GM21381 (cell line): ENCODE measurements at regions not wholly inside any gene's neighbourhood (a gene's known extent, or its start where the extent isn't known, plus 50 kb on each side); places are given as distances from the start of the nearest gene placed in this dataset.

Experiments
- ATAC-seq: cut with Tn5 transposase; IDR thresholded peaks from one replicate; pipeline ENCODE4 v1.9.1; 2021; ENCODE audit warnings: mild to moderate bottlenecking, moderate library complexity; ENCODE audit not compliant: unreplicated experiment

DNA sequence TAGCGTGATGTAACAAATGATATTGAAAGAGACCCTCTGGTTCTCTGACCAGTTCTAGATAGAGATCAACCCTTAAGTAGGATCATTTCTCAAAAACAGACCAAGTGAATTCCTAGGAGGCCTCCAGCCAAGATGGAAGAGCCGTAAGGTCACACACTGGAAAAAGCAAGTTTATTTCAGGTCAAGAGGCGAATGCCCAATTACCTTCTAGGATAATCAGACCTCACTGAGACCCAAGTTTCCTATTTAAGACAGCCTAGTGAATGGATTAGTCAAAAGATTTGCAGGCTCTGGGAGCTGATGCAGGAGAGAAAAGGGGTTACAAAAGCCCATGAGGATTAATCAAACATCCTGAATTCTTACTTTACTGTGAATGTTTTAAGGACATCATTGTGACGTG, 486.1 kb upstream of the NRP1 start:
- ATAC-seq = no peak

DNA sequence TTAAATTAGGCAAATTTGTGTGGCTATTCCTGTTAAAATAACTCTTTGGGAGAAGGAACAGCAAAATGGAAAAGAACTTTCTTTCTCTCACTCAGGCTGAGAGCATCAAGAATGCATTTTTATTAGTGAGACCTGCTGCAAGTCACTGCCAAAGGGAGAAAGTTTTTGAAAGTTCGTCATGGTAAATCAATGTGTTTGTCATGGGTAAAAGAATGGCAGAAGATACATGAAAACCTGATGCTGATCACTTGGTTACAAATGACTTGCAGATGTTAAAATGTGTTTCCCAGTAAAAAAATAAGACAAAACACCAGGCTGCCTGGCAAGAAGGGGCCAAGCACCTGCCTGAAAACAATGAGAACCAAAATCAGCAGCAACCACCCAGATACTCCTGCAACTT, 484.7 kb upstream of the NRP1 start:
- no peak for ATAC-seq

DNA sequence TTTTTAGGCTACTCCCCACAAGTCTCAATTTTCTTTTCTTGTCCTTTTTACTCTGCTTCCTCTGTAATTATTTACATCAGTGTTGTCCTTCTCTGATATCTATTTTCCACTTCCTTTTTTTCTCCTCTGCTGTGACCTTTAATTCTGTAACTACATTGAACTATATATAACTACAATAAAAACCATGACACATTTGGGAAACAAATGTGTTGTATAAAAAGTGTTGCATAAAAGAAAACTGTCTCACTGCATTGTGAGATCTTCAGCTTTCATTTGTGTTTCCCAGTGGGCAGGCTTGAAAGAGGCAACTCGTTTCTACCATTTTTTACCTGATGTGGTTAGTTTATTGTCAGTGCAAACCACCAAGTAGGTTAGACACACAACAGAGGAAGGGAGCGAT, 483.9 kb upstream of the NRP1 start:
- ATAC-seq = no peak

DNA sequence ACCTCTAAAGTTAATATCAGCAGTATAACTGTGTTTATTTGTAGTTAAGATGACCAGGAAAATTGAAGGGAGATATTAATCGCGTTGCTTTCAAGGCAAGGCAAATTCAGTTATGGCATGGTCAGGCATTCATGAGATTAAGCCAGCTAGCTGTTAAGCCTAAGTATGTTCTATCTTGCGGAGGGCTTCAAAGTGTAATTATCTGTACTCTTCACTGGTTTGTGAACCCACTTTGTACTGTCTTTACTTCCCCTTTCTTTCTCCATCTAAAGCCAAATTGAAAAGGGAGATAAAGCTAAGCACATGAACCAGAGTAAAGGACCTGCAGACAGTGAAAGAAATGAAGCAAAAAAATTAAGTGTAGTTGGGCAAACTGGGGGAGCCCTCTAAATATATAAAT, 483.1 kb upstream of the NRP1 start:
- no peak for ATAC-seq

DNA sequence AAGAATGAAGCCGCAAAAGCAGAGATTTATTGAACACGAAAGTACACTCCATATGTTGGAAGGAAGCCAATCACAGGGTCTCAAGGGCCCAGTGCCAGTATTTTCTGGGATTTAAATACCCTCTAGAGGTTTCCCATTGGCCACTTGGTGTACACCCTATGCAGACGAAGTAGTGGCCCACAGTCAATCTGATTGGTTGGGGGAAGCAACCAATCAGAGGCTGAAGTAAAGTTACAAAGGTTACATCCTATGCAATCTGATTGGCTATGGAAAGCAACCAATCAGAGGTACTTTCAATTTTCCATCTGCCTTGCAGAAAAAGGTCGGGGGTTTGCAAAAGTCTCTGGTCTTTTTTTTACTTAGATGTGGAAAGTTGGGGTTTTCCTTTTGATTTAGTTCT, 481.3 kb upstream of the NRP1 start:
- ATAC-seq = no peak

DNA sequence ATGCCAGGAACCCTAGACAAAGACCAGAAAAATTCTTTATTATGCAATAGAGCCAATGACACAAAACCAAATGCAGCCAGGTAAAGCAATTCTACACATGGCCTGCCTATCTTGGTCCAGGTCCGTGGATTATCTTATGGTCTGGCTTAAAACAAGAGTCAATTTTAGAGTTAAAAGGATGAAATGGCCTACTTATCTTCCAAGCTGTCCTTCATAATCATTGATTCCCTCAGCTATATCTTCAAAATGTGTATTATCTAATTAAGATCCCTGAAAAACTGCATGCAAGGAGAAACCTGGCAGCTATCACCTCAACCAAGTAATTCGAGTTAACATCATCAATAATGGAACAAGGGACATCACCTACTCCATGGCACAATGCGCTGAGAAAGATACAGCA, 479.4 kb upstream of the NRP1 start:
- ATAC-seq = no peak

DNA sequence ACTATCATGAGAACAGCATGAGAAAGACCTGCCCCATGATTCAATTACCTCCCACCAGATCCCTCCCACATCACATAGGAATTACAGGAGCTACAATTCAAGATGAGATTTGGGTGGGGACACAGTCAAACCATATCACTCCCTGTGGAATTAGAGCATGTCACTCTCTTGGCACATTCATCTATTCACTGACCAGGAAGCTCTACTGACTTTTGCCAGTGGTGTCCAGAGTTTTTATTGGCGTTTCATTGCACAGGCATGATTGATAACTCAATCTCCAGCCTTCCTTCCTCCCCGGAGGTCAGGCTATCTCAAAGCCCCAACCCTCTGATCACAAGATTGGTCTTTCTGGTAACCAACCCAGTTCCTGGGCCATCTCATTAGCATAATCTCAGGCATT, 478.9 kb upstream of the NRP1 start:
- ATAC-seq = no peak

DNA sequence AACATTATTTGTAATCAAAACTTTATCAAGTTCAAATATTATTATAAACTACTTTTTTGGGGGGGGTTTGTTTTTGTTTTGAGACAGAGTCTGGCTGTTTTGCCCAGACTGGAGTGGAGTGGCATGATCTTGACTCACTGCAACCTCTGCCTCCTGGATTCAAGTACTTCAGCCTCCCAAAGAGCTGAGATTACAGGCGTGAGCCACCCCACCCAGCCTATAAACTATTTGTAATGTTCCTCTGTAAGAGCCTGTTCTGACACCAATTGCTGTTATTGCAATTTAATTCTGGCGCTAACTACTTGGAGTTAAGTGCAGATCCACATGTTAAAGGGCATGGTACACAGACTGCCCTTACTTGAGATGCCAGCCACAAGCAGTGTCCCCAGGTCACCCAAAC, 478.1 kb upstream of the NRP1 start:
- ATAC-seq = no peak

DNA sequence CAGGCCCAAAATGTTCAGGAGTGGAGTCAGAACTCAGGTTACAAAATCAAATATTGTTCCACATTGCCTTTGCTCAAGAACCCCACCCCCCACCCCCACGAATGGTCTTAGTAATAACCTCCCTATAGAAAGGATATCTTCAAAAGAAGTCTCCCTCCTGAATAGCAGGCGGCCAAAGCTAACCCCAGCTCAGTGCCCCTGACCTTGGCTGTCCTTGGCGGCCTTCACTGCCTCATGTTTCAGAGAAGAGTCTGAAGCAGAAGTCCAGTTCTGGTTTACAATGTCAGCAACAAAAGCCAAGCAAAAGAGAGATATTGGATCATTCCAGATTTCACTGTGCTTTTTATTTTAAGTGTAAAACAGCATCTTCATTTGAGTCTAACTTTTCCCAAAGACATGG, 476.5 kb upstream of the NRP1 start:
- no peak for ATAC-seq

DNA sequence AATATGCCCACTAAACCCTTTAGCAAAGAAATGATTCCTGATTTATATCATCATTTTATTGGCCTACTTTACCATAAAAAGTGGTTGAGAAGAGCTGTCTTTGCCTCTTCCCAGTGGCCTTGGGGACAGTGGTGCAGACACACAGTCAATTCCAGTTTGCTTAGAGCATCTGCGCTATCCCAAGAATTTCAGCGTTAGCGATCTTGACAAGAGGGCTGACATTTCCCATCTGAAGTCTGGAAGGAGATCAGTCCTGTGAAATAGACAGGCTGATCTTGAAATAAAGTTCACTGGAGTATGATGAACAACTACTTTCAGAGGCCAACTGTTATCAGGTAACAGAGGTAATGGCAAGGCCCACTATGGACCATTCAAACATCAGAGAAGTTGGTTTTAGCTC, 475.3 kb upstream of the NRP1 start:
- no peak for ATAC-seq

DNA sequence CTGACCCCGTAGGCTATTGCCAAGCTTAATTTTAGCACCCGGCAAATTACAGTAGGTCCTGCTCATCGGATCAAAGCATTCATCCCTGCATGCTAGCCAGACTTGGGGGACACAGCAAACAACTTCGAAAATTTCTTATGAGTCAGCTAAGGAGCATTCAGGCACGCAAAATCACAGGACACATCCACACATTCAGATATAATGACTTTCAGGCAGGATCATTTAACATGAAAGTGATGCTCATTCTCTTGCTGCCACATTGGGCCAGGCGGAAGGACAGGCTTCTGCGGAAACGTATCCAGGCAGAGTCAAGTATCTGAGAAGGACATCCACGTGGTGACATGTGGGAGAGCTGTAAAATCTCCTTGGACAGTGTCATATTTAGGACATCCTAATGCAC, 474.0 kb upstream of the NRP1 start:
- ATAC-seq = no peak

DNA sequence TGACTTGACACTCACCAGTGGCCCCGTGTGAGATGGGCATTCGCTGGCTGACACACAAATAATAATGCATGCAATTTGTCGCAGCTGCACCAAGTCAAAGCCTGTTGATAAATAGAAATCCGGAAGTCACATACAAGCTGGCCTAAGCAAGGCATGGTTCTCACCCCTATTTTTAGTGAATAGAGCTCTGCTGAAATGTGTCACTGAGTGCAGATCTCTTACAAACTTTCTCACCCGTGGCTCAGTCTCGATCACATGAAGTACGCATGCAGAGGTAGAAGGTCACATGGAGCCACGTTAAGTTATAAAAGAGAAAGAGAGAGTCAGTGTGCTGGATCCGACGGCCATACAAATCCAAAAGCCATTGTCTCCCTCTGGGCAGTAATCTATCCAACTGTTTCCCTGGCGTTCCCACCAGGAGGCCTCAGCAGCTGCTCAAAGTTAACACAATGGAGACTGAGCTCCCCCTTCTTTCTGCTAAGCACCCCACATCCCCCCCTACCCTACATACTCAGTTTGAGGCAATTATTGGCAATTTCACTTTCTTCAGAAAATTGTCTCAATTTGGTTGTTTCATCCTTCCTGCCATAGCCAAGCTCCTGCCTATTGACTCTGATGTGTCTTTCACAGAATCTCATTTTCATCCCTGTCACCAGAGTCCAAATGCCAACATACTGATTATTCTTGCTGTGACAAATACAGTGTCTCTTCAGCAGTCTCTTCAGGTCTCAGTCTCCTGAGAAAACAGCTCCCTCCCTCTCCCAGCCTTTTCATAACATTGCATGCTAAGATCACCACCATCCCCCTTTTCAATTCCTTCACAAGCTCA, 473.3 kb upstream of the NRP1 start:
- no peak for ATAC-seq

DNA sequence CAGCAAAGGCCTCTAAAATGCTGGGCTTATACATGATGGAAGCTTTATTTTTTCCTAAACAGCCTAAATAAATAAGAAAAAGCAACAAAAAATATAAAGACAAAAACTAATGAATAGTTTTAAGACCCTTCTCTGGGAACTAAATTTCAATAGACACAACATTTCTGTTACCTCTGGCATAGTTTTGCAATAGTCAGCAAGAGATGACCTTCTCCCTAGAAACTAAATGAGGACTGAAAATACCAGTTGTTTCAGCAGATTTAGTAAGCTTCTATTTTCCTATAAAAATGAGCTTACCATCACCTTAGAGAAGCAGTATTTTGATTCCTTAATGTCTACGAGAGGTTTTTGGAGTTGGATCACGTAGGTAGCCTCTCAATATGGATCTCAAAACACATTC, 471.4 kb upstream of the NRP1 start:
- no peak for ATAC-seq

DNA sequence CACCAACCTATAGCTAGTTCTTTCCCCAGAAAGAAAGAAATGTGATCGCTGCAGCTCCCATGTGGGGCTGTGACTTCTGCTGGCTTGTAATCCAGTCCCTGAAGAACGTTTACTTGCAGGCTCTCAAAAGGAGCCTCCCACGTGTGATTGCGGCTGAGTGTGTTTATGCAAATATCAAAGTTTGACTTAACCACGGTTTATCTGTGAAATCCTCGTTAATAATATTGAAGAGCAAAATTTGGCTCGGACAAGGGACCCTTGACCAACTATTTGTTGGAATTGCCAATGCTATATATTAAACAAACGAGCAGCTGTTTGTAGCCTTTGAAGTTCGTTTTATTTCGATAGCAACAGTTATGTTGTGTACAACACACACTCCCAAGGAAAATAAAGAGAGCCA, 470.1 kb upstream of the NRP1 start:
- ATAC-seq = no peak

DNA sequence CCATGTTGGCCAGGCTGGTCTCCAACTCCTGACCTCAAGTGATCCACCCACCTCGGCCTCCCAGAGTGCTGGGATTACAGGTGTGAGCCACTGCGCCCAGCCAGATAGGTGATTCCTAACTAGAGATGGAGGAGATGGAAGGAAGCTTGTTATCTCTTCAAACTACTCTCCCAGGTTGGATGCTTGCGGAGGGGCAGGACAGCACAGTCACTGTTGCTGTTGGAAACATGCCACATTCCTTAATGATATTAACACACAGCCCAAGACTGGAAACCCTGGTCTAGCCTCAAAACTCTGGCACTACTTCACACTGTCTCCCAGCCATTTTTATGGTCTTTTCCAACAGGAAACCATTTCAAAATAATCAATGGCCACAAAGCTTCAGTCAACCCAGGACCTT, 468.8 kb upstream of the NRP1 start:
- no peak for ATAC-seq

DNA sequence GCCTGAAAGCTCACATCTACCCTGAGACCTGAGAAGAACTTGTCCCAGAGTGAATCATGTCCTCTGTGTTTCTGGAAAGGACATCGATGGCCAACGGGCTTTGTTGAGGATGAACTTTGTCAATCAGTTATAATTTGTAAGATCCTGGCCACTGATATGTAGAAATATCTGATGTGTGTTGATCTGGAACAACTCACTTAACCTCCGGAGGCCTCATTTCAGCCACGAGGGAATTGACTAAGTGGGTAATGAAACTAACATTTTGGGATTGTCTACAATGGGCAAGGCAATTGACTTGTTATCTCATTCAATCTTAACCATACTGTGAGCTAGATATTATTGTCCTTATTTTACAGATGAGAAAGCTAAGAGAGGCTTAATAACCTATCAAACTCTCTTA, 468.1 kb upstream of the NRP1 start:
- no peak for ATAC-seq

DNA sequence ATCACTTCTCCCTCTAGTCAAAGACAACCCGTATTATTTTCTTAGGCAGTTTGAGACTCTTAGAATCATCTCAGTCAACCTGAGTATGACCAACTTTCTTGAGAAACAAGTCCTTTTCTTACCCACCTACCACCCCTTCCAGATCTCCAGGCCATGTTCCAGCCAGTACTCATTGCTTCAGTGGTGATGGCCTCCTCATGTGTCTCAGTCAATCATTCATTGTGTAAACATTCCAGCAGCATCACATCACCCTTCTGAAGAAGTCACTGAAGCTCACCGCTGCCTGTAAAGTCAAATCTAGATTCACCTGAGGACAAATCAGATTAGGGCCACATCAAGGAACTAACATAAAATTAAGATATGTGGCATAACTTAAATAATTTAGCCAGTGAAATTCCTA, 467.2 kb upstream of the NRP1 start:
- no peak for ATAC-seq

DNA sequence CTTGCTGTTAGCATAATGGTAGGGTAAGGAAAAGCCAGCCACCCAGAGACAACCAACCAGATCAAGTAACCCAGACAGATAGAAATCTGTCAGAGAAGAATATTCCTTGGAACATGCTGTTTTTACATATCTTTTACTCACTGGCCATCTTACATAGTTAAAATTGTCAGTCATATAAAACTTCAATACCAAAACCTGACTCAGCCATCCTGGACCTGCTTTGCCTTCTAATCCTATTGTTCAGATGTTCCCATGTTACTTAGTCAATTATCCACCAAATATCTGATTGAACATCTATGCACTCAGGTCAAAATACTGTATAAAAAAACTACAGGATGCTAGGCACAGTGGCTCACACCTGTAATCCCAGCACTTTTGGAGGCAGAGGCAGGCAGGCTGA, 466.5 kb upstream of the NRP1 start:
- ATAC-seq = no peak

DNA sequence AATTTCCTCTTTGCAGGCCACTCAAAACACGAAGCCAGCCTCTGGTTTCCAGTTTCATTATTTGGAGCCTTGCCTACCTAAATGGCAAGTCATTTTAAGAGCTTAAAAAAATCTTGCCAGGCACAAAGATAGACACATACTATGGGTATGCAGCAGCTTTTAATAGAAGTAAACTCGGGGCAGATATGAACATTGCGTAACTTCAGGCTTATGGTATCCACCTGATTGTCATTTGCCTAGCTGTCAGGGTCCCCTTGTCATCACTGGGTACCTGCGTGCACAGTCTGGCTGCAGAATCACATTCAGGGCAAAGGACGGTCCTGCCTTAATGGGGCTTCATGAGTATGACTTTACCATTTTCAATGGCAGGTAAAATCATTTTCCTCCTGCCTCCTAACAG, 466.1 kb upstream of the NRP1 start:
- no peak for ATAC-seq

DNA sequence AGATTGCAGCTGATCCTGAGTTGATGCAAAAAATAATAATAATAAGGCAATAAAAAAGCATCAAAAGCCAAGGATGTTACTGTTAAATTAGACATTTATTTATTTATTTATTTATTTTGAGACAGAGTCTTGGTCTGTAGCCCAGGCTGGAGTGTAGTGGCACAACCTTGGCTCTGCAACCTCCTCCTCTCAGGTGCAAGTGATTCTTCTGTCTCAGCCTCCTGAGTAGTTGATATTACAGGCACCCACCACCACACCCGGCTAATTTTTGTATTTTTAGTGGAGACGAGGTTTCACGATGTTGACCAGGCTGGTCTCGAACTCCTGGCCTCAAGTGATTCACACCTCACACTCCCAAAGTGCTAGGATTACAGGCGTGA, 465.5 kb upstream of the NRP1 start:
- ATAC-seq = no peak

DNA sequence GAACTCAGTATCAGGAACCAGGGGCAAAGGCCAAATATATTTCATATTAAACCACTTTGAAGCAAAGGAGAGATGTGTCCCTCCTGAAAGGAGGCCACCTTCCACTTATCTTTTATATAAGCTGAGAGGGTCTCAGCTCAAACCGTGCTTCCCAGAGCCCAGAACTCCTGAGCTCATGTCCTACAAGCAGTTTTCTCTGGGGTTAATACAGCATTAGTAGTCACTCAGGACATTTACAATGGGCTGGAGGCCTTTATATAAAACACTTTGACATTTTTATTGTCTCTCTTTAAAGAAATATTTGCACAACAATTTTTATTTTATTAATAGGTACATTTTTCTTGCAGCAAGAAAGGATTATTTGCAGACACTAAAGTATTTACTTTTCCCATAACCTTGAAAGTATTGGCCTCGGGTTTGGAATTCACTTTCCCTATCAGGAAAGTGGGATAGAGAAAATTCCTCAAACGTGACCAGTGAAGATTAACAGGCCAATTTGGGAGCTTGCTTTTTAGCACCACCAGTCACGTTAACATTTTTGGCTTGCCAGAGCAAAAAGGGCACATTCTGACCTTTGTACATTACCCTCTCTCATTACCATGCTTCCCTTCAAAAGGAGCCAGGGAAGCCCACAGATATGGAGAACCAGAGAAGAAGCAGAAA, 464.9 kb upstream of the NRP1 start:
- ATAC-seq = no peak

DNA sequence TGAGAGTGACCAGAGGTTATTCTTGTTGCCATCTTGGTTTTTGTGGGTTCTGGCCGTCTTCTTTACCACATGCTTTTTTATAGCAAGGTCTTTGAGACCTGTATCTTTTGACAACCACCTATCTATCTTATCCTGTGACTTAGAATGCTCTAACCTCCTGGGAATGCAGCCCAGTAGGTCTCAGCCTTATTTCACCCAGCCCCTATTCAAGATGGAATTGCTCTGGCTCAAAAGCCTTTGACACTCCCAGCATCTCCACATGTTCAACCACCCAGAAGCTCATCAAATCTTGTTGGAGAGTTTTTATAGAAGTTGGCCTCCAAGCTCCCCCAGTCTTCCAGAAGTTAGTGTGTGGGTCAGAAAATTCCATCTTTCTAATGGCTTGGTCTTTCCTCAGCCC, 464.3 kb upstream of the NRP1 start:
- ATAC-seq = no peak

DNA sequence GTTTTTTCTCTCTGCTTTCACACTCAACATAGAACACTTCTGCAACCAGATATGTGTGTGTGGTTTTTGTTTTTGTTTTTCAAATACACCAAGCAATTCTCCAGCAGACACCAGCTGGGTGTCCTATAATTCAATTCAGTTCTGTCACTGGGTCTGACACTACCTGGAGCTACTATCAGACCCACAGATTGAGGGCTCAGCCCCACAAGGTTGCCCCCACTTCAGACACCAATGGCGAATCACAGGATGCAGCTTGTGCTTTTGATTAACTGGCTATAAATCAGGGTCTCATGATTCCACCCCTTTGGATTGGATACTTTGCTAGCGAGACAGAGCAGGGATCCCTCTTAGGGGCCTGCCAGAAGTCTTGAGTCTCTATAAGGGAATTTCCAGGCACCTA, 462.2 kb upstream of the NRP1 start:
- no peak for ATAC-seq
